ENCODE measurements at regions not wholly inside any gene's neighbourhood (a gene's known extent, or its start where the extent isn't known, plus 50 kb on each side); places are given as distances from the start of the nearest gene placed in this dataset.

GRCh38 chr15:70547846-70548487, 215.4 kb downstream of the UACA start:
- no peak for TF ChIP-seq GATA2 (IDR thresholded peaks at IDR 0.05; ENCODE audit: low read depth, low read length)
- no peak for TF ChIP-seq GATA3 (IDR thresholded peaks at IDR 0.05; ENCODE audit: low read depth, low read length)

- TF ChIP-seq GATA2 (IDR thresholded peaks at IDR 0.05; ENCODE audit: low read depth, low read length) = no peak
- no peak for TF ChIP-seq GATA3 (IDR thresholded peaks at IDR 0.05; ENCODE audit: low read depth, low read length)
These were observed 217.8 kb downstream of the UACA start for GRCh38 chr15:70545526-70545925.

GRCh38 chr15:70541511-70541910, 221.8 kb downstream of the UACA start:
- TF ChIP-seq GATA3 (IDR thresholded peaks at IDR 0.05; ENCODE audit: low read depth, low read length) = no peak
- no peak for TF ChIP-seq GATA2 (IDR thresholded peaks at IDR 0.05; ENCODE audit: low read depth, low read length)

- TF ChIP-seq GATA3 (IDR thresholded peaks at IDR 0.05; ENCODE audit: low read depth, low read length) (no peak), GATA2 (IDR thresholded peaks at IDR 0.05; ENCODE audit: low read depth, low read length) (no peak)
These were observed 223.3 kb downstream of the UACA start for GRCh38 chr15:70539912-70540530.

- no peak for TF ChIP-seq GATA3 (IDR thresholded peaks at IDR 0.05; ENCODE audit: low read depth, low read length)
- no peak for TF ChIP-seq GATA2 (IDR thresholded peaks at IDR 0.05; ENCODE audit: low read depth, low read length)
These were observed 223.9 kb downstream of the UACA start for GRCh38 chr15:70539409-70539808.

GRCh38 chr15:70538278-70538677, 225.1 kb downstream of the UACA start:
- no peak for TF ChIP-seq GATA3 (IDR thresholded peaks at IDR 0.05; ENCODE audit: low read depth, low read length)
- no peak for TF ChIP-seq GATA2 (IDR thresholded peaks at IDR 0.05; ENCODE audit: low read depth, low read length)

GRCh38 chr15:70535955-70536338, 227.4 kb downstream of the UACA start:
- TF ChIP-seq GATA2 (IDR thresholded peaks at IDR 0.05; ENCODE audit: low read depth, low read length) = no peak
- TF ChIP-seq GATA3 (IDR thresholded peaks at IDR 0.05; ENCODE audit: low read depth, low read length) = no peak

- TF ChIP-seq GATA3 (IDR thresholded peaks at IDR 0.05; ENCODE audit: low read depth, low read length) (no peak), GATA2 (IDR thresholded peaks at IDR 0.05; ENCODE audit: low read depth, low read length) (no peak)
These were observed 228.0 kb downstream of the UACA start for GRCh38 chr15:70535071-70535954.

GRCh38 chr15:70533931-70534742, 229.2 kb downstream of the UACA start:
- TF ChIP-seq GATA3 (IDR thresholded peaks at IDR 0.05; ENCODE audit: low read depth, low read length) (no peak), GATA2 (IDR thresholded peaks at IDR 0.05; ENCODE audit: low read depth, low read length) (no peak)

- no peak for TF ChIP-seq GATA3 (IDR thresholded peaks at IDR 0.05; ENCODE audit: low read depth, low read length)
- TF ChIP-seq GATA2 (IDR thresholded peaks at IDR 0.05; ENCODE audit: low read depth, low read length) = no peak
These were observed 230.7 kb downstream of the UACA start for GRCh38 chr15:70532531-70533186.

GRCh38 chr15:70531576-70531975, 231.8 kb downstream of the UACA start:
- TF ChIP-seq GATA2 (IDR thresholded peaks at IDR 0.05; ENCODE audit: low read depth, low read length) = no peak
- TF ChIP-seq GATA3 (IDR thresholded peaks at IDR 0.05; ENCODE audit: low read depth, low read length) = no peak

- TF ChIP-seq GATA3 (IDR thresholded peaks at IDR 0.05; ENCODE audit: low read depth, low read length) (no peak), GATA2 (IDR thresholded peaks at IDR 0.05; ENCODE audit: low read depth, low read length) (no peak)
These were observed 232.5 kb downstream of the UACA start for GRCh38 chr15:70530906-70531305.

- TF ChIP-seq GATA3 (IDR thresholded peaks at IDR 0.05; ENCODE audit: low read depth, low read length) (no peak), GATA2 (IDR thresholded peaks at IDR 0.05; ENCODE audit: low read depth, low read length) (no peak)
These were observed 232.9 kb downstream of the UACA start for GRCh38 chr15:70530503-70530902.
